VCaP (cell line): ENCODE measurements at regions not wholly inside any gene's neighbourhood (a gene's known extent, or its start where the extent isn't known, plus 50 kb on each side); places are given as distances from the start of the nearest gene placed in this dataset.
A peak's percentile ranks its signal among the peaks of the same experiment; 100 is the strongest.

ENCODE experiments used
- H3K27ac ChIP-seq: fragments of 450-650 bp; 2 replicates; pipeline ENCODE4 v1.5.1; 2017
- TF ChIP-seq, protein P1 (sequence below): fragments of 450-650 bp; conservative IDR thresholded peaks from 2 replicates; pipeline ENCODE4 v1.5.1; 2017; ENCODE audit warnings: mild to moderate bottlenecking, moderate library complexity

DNA sequence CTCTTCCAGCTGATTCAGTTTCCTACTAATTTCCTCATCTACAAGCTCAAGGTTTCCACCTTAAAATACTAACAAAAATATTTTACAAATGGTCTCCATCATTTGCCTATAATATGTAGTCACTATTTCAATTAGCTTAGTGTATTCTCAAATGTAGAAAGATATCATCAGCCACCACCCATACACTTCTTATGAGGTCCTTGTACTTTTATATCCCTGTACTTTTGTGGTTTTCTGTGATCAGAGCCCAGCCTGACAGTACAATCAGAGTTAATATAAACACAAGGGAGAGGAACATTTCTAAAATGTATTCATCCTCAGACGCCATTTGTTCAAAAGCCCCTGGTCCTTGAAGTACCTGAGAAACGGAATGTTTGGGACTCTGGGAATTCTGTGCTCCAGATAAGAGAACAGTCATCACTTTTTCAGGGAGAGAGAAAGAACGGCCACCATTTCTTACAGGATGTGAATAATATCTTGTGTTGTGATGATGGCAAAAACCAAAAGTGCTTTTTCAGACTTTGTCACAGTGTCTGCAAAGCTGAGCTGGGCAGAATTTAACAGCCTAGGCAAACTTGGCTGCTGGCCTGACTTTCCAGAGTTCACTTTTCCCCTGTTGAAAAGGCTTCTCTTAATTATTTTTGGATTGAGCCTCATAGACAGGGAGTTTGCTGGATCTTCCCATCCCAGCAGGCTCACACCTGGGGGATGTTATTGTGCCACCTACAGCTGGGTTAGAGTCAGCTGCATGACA, 361.7 kb upstream of the ACVR2A start:
- peak overlapping the region; percentile 84 for H3K27ac ChIP-seq
- TF ChIP-seq, protein P1, sequence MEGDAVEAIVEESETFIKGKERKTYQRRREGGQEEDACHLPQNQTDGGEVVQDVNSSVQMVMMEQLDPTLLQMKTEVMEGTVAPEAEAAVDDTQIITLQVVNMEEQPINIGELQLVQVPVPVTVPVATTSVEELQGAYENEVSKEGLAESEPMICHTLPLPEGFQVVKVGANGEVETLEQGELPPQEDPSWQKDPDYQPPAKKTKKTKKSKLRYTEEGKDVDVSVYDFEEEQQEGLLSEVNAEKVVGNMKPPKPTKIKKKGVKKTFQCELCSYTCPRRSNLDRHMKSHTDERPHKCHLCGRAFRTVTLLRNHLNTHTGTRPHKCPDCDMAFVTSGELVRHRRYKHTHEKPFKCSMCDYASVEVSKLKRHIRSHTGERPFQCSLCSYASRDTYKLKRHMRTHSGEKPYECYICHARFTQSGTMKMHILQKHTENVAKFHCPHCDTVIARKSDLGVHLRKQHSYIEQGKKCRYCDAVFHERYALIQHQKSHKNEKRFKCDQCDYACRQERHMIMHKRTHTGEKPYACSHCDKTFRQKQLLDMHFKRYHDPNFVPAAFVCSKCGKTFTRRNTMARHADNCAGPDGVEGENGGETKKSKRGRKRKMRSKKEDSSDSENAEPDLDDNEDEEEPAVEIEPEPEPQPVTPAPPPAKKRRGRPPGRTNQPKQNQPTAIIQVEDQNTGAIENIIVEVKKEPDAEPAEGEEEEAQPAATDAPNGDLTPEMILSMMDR = peak; percentile 31; the same call in 1 of the 2 replicates

DNA sequence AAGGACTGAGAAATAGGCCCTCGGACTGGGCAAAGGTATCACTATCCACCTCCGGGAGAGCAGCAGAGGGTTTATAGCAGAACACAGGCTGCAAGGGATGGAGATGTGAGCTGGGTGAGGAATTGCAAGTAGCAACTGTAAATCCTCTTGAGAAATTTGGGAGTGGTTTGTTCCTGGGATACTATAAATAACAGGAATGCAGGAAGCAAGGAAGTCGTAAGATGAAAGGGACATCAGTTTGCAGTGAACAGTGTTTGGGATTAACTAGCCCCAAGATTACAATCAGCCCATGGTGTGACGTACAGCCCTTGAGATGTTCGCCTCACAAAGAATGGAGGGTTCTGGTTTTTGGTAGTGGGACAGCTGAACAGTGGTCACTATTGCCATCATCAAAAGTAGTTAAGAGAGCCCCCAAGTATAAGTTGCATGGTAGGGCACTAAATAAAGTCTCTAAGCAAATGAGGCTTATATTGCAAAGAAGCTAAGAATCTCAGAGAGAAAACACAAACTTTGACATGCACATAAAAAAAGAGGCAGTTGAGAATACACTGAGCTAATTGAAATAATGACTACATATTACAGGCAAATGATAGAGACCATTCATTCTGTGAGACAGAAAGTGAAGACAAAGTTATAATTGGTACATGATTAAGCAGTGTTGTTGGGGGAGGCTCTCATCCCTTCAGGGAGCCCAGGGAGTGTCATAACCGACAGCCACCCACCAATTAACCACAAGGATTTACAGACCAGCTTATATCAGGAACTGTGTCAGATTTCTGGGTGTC, 362.5 kb upstream of the ACVR2A start:
- H3K27ac ChIP-seq = peak overlapping the region; percentile 84

DNA sequence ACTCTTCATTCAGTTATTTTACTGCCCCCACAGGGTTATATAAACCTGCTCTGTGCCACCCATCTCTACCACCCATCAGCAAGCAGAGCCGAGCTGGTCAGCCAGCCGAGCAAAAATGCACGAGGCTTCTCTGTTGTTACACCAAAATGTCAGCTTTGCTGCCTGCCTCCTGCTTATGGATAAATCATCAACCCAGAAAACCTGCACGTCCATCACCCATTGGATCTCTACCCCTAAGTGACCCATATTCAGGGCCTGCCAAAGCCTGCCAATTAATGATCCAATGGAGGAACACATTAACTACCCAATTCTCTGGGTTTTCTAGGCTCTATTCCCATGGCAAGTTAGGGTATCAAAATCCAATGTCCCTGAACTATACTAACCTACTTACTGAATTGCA, 365.5 kb upstream of the ACVR2A start:
- no peak overlapping the region for H3K27ac ChIP-seq
- TF ChIP-seq, protein P1 = no peak

More for the DNA sequence above, 362.5 kb upstream of the ACVR2A start:
- TF ChIP-seq, protein P1 = no peak

DNA sequence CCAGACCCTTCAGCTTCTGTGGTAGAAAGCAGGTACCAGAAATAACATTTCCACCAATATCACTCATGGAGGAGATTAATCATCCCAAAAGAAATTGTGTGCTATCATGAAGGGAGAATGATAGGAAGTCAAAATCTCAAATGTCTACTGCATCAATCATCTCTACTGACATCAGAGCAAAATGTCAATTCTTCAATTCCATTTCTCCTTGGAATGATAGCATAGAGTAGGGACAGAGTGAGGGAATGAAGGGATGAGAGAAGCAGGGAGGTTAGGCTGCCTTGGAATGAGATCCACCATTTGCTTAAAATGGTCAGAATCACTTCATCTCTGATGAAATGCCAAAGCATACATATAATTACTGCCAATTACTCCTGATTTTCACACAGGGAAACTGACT, 371.8 kb upstream of the ACVR2A start:
- TF ChIP-seq, protein P1 = no peak

DNA sequence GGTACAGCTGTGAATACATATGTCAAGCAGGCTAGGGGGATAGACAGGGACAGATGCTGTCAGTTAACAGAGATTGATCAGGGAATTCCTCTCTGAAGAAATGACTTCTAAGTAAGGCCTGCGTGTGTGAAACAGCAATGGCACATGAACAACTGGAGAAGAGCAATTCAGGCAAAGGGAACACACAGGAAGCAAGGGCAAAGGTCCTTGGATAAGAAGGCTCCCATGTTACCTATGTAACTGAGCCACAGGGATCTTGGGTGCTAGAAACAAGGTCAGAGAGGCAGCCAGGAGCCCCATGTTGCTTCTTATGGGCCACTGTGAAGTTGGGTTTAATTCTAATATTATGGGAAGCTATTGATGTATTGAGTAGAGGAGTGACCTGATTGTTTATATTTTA, 373.7 kb upstream of the ACVR2A start:
- no peak overlapping the region for H3K27ac ChIP-seq
- TF ChIP-seq, protein P1 = no peak

More for the DNA sequence above, 371.8 kb upstream of the ACVR2A start:
- H3K27ac ChIP-seq = no peak overlapping the region

DNA sequence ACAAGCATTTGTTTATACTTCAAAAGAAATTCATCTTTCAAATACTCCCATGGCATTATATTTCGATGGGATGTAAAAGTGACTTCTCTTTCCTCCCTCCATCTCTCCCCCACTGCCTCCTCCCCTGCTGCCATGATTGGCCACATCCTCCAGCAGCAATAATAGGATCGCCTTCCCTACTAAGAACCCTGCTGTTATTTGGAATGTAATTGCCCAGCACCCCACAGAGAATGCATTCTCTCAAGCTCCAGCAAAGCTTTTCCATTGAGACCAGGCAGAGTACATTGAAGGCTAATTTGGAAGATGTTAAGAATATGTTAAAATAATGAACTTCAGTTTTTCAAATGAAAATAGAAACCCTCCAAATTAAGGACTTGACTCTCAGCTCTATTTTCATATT, 375.4 kb upstream of the ACVR2A start:
- H3K27ac ChIP-seq = no peak overlapping the region
- TF ChIP-seq, protein P1 = no peak

DNA sequence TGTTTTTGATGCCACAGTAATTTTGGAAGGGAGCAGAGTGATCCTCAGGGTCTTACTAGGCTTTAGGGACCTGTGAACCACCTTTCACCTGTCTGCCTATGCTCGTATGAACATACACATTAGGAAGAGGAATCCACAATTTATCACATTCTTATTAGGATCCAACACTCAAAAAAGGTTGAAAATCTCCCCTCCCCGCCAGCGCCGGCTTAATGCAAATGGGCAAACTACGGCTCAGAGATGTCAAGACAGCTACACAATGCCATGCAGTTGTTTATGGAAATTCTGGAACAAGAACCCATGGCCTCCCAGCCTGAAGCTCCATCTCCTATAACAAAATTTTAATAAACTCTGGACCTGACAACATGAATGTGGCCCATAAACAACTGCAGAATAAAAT, 375.9 kb upstream of the ACVR2A start:
- TF ChIP-seq, protein P1 = no peak

More for the DNA sequence above, 375.9 kb upstream of the ACVR2A start:
- no peak overlapping the region for H3K27ac ChIP-seq
